HG02678 (cell line): ENCODE measurements at regions not wholly inside any gene's neighbourhood (a gene's known extent, or its start where the extent isn't known, plus 50 kb on each side); places are given as distances from the start of the nearest gene placed in this dataset.
"Not testable (repeated sequence)": the region's sequence is repeated elsewhere in the genome, so short reads cannot be mapped to it uniquely, and the experiment has no call there.

ENCODE experiments used
- ATAC-seq: cut with Tn5 transposase; IDR thresholded peaks from one replicate; pipeline ENCODE4 v1.9.1; 2021; ENCODE audit warnings: mild to moderate bottlenecking, moderate library complexity; ENCODE audit not compliant: unreplicated experiment

- no peak for ATAC-seq
Measured at GRCh38 chr21:33974513-33975468, 59.2 kb upstream of the ATP5PO start.

GRCh38 chr21:33973268-33973667 is 57.7 kb upstream of the ATP5PO start:
- ATAC-seq = no peak

GRCh38 chr21:33972539-33972938 is 56.9 kb upstream of the ATP5PO start:
- no peak for ATAC-seq

GRCh38 chr21:33971492-33972013 is 55.9 kb upstream of the ATP5PO start:
- ATAC-seq = no peak

- no peak for ATAC-seq
Measured at GRCh38 chr21:33969581-33969980, 54.0 kb upstream of the ATP5PO start.

GRCh38 chr21:33968995-33969348 is 53.4 kb upstream of the ATP5PO start:
- ATAC-seq = no peak

- ATAC-seq = no peak
Measured at GRCh38 chr21:33968080-33968994, 52.7 kb upstream of the ATP5PO start.

GRCh38 chr21:33967086-33967571 is 51.5 kb upstream of the ATP5PO start:
- no peak for ATAC-seq

GRCh38 chr21:33966324-33966949 is 50.8 kb upstream of the ATP5PO start:
- ATAC-seq = no peak

GRCh38 chr21:33965662-33966061 is 50.1 kb upstream of the ATP5PO start:
- ATAC-seq = not testable (repeated sequence)
